ENCODE measurements at regions not wholly inside any gene's neighbourhood (a gene's known extent, or its start where the extent isn't known, plus 50 kb on each side); places are given as distances from the start of the nearest gene placed in this dataset.

DNA sequence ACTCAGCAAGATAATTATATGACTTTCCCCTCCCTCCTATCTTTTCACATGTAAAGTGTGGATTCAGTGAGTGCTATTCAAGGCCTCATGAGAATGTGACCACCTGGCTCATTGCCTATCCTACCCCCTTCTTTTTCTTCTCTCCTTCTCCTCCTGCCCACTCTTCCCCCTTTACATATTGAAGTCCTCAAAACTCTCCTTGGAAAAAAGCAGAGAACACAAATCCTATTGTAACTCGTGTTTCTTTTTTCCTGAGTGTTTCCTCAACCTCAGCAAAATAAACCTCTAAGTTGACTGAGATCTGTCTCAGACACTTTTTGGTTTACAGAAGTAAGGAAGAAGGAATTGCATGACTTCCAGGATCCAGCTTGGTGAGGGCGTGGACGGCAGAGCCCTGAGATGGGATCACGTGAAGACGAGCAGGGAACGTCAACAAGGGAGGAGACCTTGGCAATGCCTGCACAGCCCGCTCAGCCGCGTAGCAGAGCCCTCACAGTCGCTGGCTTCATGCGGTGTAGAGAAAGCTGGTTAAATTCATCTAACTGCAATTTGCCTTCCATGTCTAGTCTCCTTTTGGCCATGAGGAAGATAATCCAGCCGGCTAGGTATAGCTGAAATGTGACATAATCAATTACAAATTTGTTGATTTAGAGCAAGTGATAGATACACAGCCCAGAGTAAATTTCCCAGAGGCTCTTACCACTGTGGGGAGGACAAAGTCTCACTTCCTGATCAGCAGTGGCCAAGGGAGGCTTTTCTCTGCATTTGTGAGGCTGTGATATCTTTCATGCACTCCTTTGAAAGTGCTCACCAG lies 75.7 kb downstream of the LYZL2 start:
- peak overlapping the region; percentile 90 for H3K4me2 ChIP-seq (ENCODE audit: insufficient read depth, low read length)
- H3K9me1 ChIP-seq (replicated peaks; ENCODE audit: control insufficient read depth, extremely low read depth, insufficient read depth, low read length), result no peaks in the 10 kb centered on the region
- dilution Hi-C loops (cut with MboI; ENCODE audit: extremely low pct_ligation_motif_present, low sequenced_read_pairs), result no loop called here
- DNase-seq (ENCODE audit: low read depth, low spot score) (peak; percentile 59), FAIRE-seq (peak; percentile 70)
- peaks cover 7% of the 10 kb centered on the region for H3K4me1 ChIP-seq (ENCODE audit: control insufficient read depth, extremely low read depth, insufficient read depth, low read length)
- no peaks in the 10 kb centered on the region for H3K9me3 ChIP-seq (replicated peaks; ENCODE audit: control insufficient read depth, insufficient read depth, low read length)
- no peaks in the 10 kb centered on the region for H4K20me1 ChIP-seq (replicated peaks; ENCODE audit: control insufficient read depth, extremely low read depth, insufficient read depth, low read length)
- H2AFZ ChIP-seq (ENCODE audit: low read depth, low read length), result peak overlapping the region; percentile 99
- no peaks in the 10 kb centered on the region for H3K27me3 ChIP-seq (ENCODE audit: control insufficient read depth in 2 of 2, insufficient read depth in 2 of 2, low read length in 2 of 2)
- intact Hi-C loops (cut with micrococcal nuclease), result no loop called here
- H3K9ac ChIP-seq (replicated peaks; ENCODE audit: extremely low read depth, insufficient read depth, low read length), result no peak overlapping the region
- H3K36me3 ChIP-seq (ENCODE audit: control insufficient read depth in 2 of 2, extremely low read depth in 1 of 2, insufficient read depth in 2 of 2, low read length in 2 of 2), result no peaks in the 10 kb centered on the region
- TF ChIP-seq, protein P1, sequence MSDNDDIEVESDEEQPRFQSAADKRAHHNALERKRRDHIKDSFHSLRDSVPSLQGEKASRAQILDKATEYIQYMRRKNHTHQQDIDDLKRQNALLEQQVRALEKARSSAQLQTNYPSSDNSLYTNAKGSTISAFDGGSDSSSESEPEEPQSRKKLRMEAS (IDR thresholded peaks at IDR 0.05; ENCODE audit: insufficient read depth, insufficient read length), result peak; percentile 72
- no peak for TF ChIP-seq JUN (IDR thresholded peaks at IDR 0.05; ENCODE audit: borderline replicate concordance, insufficient read depth, insufficient read length, low read depth)
- H3K79me2 ChIP-seq (ENCODE audit: control insufficient read depth, insufficient read depth, low read length), result no peaks in the 10 kb centered on the region
- ChIA-PET CTCF (interaction anchor here (1.0 to 2.2 kb wide), 5 partner anchors 10 to 140 kb away, joined by 3 to 10 read pairs (median 4); no protein-coding TSS in a partner anchor), POLR2A (interaction anchor here (0.6 kb wide), 1 partner anchor 1075 kb away, joined by 9 read pairs; no protein-coding TSS in a partner anchor)
- BruUV-seq (replicated peaks), result no TSS peak
- peak overlapping the region in 2 of 3 experiments; percentile 11 to 41 for H3K4me3 ChIP-seq (replicated peaks in 1 of 3; ENCODE audit: insufficient read depth in 1 of 3, low read depth in 1 of 3, low read length in 3 of 3)
- no peak overlapping the region for H3K27ac ChIP-seq (ENCODE audit: insufficient read depth, low read depth, low read length)

- ChIA-PET POLR2A (interaction anchor here (0.6 kb wide), 1 partner anchor 1075 kb away, joined by 9 read pairs; no protein-coding TSS in a partner anchor), CTCF (interaction anchor here (1.4 to 2.2 kb wide), 3 partner anchors 10 to 38 kb away, joined by 4 to 10 read pairs (median 5); no protein-coding TSS in a partner anchor)
- FAIRE-seq (no peak), DNase-seq (ENCODE audit: low read depth, low spot score) (no peak)
- no peaks in the 10 kb centered on the region for H3K9me3 ChIP-seq (replicated peaks; ENCODE audit: control insufficient read depth, insufficient read depth, low read length)
- H3K27me3 ChIP-seq (ENCODE audit: control insufficient read depth in 2 of 2, insufficient read depth in 2 of 2, low read length in 2 of 2), result no peaks in the 10 kb centered on the region
- no peaks in the 10 kb centered on the region for H3K9me1 ChIP-seq (replicated peaks; ENCODE audit: control insufficient read depth, extremely low read depth, insufficient read depth, low read length)
- no peak overlapping the region for H3K4me2 ChIP-seq (ENCODE audit: insufficient read depth, low read length)
- no peak overlapping the region for H3K27ac ChIP-seq (ENCODE audit: insufficient read depth, low read depth, low read length)
- no peaks in the 10 kb centered on the region for H3K36me3 ChIP-seq (ENCODE audit: control insufficient read depth in 2 of 2, extremely low read depth in 1 of 2, insufficient read depth in 2 of 2, low read length in 2 of 2)
- H3K4me1 ChIP-seq (ENCODE audit: control insufficient read depth, extremely low read depth, insufficient read depth, low read length), result peaks cover 7% of the 10 kb centered on the region
- H2AFZ ChIP-seq (ENCODE audit: low read depth, low read length), result peak overlapping the region; percentile 14
- H4K20me1 ChIP-seq (replicated peaks; ENCODE audit: control insufficient read depth, extremely low read depth, insufficient read depth, low read length), result no peaks in the 10 kb centered on the region
- BruUV-seq (replicated peaks), result no TSS peak
- H3K4me3 ChIP-seq (replicated peaks in 1 of 3; ENCODE audit: insufficient read depth in 1 of 3, low read depth in 1 of 3, low read length in 3 of 3), result no peak overlapping the region
- TF ChIP-seq, protein P2, sequence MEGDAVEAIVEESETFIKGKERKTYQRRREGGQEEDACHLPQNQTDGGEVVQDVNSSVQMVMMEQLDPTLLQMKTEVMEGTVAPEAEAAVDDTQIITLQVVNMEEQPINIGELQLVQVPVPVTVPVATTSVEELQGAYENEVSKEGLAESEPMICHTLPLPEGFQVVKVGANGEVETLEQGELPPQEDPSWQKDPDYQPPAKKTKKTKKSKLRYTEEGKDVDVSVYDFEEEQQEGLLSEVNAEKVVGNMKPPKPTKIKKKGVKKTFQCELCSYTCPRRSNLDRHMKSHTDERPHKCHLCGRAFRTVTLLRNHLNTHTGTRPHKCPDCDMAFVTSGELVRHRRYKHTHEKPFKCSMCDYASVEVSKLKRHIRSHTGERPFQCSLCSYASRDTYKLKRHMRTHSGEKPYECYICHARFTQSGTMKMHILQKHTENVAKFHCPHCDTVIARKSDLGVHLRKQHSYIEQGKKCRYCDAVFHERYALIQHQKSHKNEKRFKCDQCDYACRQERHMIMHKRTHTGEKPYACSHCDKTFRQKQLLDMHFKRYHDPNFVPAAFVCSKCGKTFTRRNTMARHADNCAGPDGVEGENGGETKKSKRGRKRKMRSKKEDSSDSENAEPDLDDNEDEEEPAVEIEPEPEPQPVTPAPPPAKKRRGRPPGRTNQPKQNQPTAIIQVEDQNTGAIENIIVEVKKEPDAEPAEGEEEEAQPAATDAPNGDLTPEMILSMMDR (IDR thresholded peaks at IDR 0.05; ENCODE audit: extremely low read depth in 1 of 2, insufficient read depth in 1 of 2, low read depth in 1 of 2, low read length in 2 of 2), result no peak
- TF ChIP-seq JUN (IDR thresholded peaks at IDR 0.05; ENCODE audit: borderline replicate concordance, insufficient read depth, insufficient read length, low read depth) (no peak), POLR2AphosphoS5 (IDR thresholded peaks at IDR 0.05; ENCODE audit: insufficient read depth, low read depth, low read length) (no peak), FOS (IDR thresholded peaks at IDR 0.05; ENCODE audit: borderline replicate concordance, insufficient read depth, low read length) (no peak), EZH2 (IDR thresholded peaks at IDR 0.05; ENCODE audit: borderline replicate concordance, low read depth, low read length, severe bottlenecking) (no peak), MYC (IDR thresholded peaks at IDR 0.05; ENCODE audit: low read depth, low read length) (no peak), GATA2 (IDR thresholded peaks at IDR 0.05; ENCODE audit: insufficient read depth, insufficient read length, low read depth, low read length) (no peak)
- TF ChIP-seq, protein P1 (IDR thresholded peaks at IDR 0.05; ENCODE audit: insufficient read depth, insufficient read length), result no peak
- intact Hi-C loops (cut with micrococcal nuclease) (no loop called here), dilution Hi-C loops (cut with MboI; ENCODE audit: extremely low pct_ligation_motif_present, low sequenced_read_pairs) (no loop called here)
- no peak overlapping the region for H3K9ac ChIP-seq (replicated peaks; ENCODE audit: extremely low read depth, insufficient read depth, low read length)
- H3K79me2 ChIP-seq (ENCODE audit: control insufficient read depth, insufficient read depth, low read length), result no peaks in the 10 kb centered on the region
These were observed 76.4 kb downstream of the LYZL2 start for GRCh38 chr10:30553018-30553625.
